GM18511 (cell line): ENCODE measurements at regions not wholly inside any gene's neighbourhood (a gene's known extent, or its start where the extent isn't known, plus 50 kb on each side); places are given as distances from the start of the nearest gene placed in this dataset.
"Not testable (repeated sequence)": the region's sequence is repeated elsewhere in the genome, so short reads cannot be mapped to it uniquely, and the experiment has no call there.

Source experiments
- ATAC-seq: cut with Tn5 transposase; IDR thresholded peaks from one replicate; pipeline ENCODE4 v1.9.1; 2021; ENCODE audit warnings: mild to moderate bottlenecking, moderate library complexity; ENCODE audit not compliant: unreplicated experiment

DNA sequence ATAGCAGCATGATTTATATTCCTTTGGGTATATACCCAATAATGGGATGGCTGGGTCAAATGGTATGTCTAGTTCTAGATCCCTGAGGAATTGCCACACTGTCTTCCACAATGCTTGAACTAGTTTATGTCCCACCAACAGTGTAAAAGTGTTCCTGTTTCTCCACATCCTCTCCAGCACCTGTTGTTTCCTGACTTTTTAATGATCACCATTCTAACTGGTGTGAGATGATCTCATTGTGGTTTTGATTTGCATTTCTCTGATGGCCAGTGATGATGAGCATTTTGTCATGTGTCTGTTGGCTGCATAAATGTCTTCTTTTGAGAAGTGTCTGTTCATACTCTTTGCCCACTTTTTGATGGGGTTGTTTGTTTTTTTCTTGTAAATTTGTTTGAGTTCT is 54.0 kb upstream of the GPR89A start:
- ATAC-seq, result not testable (repeated sequence)

DNA sequence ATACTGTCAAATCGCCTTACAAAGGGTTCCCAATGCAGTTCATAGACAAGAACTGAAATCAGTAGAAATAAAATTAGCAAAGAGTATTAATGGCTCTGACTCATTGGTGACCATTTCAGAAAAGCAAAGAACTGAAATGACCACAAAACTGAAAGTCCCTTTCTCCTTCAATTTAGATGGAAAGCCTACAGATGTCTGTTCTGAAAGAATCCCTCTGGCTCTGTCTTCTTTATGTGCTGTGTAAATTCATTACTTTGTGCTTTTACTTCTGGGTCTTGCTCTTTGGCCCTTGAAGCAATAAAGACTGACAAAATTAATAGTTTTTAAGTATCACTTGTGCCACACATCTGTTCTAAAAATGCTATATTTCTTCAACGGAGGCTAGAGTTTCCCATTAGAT is 62.7 kb upstream of the GPR89A start:
- no peak for ATAC-seq

DNA sequence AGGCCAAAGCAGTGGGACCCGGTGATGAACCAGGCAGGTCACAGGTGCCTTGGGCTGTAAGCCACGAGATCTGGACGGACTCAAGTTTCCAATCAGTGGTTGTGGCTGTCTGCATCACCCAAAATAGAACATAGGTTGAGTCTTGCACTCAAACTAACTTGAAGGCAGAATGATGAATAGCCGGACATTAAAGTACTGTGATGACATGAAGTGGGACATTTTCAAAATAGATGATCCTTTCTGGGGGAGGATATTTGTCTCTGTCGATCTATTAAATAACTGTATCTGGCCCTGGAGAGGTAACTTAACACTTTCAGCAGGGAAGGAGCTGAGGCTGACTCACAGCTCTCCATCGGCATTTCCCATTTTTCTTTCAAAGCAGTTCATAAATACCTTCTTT is 66.1 kb upstream of the GPR89A start:
- not testable (repeated sequence) for ATAC-seq

DNA sequence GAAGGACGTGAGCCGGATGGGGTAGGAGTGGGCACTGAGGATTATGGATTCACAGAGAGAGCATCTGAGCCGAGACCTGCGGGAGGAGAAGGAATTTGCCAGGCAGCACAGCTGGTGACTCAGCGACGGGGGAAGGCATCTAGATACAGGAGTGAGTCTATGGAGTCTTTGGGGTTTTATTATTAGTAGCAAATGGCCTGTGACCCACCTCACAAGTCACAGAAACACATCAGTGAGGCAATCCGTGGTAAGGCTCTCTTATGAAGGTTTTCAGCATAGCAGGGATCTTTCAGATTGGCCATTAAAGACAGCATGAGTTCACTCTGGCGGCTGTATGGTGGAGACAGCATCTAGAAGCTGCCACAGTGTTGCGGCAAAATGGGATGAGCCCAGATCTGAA is 66.5 kb upstream of the GPR89A start:
- not testable (repeated sequence) for ATAC-seq

DNA sequence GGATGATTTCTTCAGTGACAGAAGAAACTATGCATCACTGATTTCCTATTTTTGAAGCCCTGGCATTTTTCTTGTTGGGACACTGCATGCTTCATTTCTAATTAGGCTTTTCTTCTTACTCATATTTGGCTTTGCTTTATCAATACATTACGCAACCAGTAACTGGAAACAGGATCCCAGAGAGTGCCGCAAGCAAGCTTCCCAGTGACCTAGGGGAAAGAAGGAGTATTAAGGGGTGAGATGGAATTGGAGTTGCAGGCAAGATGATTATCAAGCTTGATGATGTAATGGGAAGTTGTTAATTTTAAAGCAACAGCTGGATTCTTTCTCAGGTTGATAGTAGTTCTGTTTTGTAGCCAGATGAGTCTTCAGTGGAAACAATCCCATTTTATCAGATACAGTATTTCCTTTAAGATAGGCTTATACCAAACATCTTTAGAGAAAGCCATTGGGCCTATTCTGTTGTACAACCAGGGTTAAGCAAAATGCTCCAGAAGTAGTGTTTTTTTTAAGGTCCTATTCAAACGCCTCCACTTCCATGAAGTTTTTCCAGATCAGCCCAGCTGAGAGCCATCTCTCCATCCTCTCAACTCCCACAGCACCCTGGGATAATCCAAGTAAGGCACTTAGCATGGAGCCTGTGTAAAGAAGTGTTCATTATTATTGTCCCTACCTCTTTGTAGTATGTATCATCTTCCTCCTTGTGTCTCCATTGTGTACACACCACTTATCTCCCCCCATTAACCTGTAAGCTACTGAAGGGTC is 69.5 kb upstream of the GPR89A start:
- not testable (repeated sequence) for ATAC-seq

DNA sequence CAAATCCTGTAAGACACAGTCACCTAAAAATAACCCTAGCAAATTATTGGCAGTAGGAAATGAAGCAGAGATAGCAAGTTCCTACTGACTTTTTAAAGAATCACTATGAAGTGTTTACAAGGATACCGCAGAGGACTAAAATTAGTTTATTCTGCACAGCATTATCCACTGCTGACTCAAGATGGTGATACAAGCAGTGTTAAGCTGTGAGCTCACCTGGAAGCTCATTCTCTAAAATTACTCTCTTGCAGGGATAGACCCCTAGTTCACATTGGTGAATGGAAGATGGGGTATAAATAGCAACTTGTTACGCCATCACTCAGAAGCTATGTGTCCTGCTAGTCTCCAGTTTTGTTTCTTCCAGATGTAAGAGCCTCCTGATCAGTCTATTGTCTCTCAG is 70.8 kb upstream of the GPR89A start:
- not testable (repeated sequence) for ATAC-seq

DNA sequence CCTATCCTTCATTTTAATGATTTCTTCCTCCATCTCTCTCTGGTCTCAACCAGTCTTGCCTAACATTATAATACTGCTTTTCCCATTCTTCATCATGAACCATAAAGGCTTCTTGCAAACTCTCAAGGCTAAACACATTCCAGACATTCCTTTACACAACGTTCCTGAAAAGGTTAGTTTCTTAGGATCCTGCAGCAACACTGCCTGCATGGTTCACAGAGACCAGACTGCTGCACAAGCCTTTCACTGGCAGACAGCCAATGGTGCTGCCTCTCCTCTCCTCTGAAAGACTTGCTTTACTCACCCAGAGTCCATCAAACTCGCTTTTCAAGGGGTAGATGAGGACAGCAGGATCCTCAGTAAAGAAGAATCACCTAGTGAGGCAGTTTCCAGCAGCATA is 72.3 kb upstream of the GPR89A start:
- ATAC-seq, result not testable (repeated sequence)

DNA sequence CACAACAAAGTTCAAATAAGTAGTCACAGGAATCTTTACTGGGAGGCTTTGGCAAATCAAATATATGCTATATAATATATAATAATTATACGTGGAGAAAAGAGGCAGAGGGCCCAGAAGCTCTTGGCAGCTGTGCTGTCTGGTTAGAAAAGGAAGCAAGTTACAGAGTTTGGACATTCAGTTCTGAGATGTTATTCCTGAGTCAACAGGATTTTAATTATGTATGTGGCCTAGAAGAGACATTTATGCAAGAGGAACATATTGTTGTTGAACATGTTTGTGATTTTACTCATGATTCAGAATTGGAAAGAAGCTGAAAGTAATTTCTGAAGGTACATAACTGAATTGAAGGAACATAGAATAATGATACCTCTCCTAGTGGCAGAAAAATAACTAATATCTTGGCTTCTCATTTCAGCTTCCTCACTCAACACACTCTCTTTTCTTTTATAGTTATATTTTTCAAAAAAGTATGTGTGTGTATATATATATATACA is 79.7 kb upstream of the GPR89A start:
- not testable (repeated sequence) for ATAC-seq

DNA sequence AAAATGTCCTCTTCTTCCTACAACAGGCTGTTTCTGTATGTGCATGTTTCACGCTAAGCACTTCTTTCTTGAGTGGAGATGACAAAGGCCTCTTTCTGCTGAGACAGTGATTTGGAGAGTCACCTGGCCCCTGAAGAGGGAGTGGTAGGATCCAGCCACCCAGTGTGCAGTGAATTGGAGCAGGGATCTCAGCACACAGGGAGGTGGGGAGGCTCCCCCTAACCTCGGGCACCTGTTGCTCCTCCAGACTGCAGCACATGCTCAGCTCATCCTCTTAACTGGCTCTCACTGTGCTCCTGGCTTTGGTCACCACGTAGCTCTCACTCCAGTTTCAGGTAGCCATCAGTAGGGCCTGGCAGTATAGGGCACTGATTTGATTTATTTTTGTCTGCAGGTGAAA is 87.6 kb upstream of the GPR89A start:
- not testable (repeated sequence) for ATAC-seq

DNA sequence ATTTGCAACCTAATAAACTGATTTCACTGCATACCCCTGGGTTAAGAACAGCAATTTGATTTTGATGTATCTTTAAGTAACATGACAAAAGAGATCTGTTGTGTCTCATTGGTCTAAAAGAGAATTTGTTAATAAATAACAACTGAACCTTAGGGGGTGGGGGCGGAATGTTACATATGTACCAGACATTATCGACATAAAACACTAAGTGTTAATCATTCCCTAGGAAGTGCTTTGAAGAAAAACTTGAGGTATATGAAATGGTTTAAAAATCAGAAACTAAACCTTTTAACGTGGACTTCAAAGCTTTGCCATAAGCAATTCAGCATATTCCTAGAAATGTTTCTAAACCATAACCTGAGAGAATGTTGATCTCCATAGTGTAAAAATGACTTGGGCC is 88.5 kb upstream of the GPR89A start:
- not testable (repeated sequence) for ATAC-seq

DNA sequence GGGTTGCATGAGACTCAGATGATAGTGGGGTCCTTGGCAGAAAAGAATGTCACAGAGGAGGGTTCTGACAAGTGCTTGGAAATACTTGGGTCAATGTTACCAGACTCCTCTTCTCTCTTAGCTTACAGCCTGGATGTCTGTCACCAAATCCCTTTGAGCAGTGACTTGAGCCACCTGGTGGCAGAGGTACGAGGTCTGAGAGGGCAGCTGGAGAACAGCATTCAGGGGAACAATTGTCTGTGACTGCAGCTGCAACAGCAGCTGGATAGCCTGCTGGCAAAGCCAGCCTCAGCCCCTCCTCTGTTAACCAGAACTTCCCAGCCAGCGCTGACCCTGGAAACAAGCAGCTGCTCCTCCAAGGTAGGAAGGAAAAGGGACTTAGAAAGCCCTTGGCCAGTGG is 87.6 kb upstream of the NBPF20 start:
- not testable (repeated sequence) for ATAC-seq

DNA sequence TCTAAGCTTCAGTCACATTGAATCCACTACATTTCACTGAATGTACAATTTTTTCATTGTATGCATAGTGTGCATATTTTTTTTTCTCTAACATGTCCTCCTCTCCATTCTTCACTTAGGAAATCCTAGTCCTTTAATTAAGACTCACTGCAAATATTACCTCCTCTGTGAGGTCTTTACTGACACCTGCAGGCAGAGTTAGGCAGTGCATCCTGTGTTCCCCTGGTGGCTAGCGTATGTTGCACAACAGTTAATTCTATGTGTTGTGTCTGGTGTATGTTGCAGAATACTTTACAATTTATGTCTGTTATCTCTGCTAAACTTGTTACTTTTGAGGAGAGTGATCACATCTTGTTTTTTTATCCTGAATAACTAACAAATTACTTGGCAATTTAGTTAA is 82.7 kb upstream of the NBPF20 start:
- peak; percentile 46 for ATAC-seq

DNA sequence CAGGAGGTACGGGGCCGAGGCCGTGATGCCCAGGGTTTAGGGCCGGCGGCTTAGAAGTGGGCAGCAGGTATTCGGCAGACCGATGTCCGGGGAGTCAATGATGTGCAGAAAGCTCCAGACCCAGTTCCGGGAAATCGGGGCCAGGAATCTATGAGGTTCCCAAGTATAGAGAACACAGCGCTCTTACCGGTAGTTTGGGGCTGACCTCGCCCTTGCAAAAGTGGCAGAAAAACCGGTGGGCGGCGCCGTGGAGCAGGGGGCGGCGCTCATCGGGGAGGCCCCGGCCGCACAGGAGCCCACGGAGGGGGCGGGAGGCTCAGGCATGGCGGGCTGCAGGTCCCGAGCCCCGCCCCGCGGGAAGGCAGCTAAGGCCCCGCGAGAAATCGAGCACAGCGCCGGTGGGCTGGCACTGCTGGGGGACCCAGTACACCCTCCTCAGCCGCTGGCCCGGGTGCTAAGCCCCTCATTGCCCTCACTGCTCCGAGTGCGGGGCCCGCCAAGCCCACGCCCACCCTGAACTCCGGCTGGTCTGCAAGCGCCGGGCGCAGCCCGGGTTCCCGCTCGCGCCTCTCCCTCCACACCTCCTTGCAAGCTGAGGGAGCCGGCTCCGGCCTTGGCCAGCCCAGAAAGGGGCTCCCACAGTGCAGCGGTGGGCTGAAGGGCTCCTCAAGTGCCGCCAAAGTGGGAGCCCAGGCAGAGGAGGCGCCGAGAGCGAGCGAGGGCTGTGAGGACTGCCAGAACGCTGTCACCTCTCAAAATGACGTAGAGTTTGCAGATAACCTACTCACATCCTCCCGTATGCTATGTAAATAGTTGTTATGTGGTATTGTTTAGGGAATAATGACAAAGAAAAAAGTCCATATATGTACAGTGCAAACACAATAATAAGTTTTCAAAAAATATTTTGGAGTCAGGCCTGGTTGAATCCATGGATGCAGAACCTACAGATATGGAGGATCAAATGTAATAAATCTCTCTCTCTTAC is 80.6 kb upstream of the NBPF20 start:
- peak; percentile 59 for ATAC-seq

DNA sequence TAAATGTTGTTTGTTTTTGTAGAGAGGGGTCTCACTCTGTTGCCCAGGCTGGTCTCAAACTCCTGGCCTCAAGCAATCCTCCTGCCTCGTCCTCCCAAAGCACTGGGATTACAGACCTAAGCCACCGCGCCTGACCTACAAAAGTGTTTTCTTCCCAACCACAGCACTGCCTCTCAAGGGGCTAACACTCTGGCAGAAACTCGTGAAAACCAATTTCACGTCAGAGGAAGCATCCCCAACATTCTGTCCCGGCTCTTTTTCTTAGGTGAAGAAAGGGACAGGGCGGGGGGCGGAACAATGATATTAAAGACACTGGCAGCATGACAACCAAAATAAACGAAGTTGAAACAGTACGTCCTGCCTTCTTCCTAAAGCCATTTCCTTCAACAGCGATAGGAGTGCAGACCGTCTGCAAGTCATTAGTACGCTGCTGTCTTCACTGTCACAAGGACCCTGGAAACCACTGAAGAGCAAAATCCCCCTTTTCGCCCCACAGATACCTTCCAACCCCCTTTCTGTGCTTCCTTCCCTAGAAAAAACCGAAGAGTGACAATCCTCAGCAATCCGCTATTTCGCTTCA is 79.5 kb upstream of the NBPF20 start:
- not testable (repeated sequence) for ATAC-seq

DNA sequence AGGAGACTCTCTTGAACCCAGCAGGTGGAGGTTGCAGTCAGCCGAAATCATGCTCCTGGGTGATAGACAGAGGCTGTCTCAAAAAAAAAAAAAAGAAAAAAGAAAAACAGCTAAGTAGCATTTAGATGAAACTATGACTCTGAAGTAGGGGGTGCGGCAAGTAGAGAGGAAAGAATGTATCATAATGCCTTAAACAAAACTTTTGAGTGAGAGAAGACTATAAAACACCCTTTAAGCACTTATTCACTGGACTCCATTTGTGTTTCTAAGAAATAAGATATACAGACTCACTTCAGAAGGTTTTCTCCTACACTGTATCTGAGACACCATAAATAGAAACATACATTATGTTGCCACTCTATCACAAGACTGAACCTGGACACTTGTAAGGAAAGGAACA is 78.9 kb upstream of the NBPF20 start:
- ATAC-seq, result not testable (repeated sequence)

DNA sequence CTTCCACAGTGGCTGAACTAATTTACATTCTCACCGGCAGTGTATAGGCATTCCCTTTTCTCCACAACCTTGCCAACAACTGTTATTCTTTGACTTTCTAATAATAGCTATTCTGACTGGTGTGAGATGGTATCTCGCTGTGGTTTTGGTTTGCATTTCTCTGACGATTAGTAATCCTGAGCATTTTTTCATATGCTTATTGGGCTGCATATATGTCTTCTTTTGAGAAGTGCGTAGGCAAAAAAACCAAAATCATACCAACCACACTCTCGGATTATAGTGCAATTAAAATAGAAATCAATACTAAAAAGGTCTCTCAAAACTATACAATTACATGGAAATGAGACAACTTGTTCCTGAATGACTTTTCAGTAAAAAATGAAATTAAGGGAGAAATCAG is 74.8 kb upstream of the NBPF20 start:
- not testable (repeated sequence) for ATAC-seq

DNA sequence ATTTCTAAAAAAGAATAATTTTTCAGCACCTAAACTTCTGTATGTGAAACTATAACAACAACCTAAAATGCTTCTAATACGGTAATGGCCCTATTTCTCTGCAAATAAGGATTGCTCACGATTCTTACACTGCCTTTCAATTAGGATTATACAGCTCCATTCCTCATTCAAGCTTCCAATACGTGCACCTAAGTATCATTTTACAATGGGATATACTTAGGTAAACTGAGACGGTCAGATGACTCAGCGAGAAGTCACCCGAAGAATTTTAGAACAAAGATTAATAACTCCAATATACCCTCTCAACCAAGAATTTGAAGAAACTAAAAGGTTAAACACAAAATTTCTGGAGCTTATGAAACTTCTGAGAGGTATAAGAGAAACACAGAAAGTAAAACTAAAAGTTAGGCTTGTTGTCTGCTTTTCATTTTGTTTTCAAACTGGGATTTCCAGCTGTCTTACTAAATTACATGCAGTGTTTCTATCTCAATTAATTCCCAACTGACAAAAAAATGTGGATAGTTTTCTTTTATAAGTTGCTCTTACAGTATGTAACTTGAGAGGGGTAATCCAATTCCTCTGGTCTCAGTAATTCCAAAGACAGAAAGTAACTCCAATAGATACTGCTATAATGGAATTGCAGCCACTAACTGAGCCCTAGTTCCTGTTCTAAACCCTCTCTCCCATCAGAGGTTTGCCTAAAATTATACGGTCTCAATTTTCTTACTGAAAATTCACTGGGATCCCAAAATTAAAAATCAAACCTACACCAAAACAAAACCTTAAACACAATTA is 69.9 kb upstream of the NBPF20 start:
- not testable (repeated sequence) for ATAC-seq

DNA sequence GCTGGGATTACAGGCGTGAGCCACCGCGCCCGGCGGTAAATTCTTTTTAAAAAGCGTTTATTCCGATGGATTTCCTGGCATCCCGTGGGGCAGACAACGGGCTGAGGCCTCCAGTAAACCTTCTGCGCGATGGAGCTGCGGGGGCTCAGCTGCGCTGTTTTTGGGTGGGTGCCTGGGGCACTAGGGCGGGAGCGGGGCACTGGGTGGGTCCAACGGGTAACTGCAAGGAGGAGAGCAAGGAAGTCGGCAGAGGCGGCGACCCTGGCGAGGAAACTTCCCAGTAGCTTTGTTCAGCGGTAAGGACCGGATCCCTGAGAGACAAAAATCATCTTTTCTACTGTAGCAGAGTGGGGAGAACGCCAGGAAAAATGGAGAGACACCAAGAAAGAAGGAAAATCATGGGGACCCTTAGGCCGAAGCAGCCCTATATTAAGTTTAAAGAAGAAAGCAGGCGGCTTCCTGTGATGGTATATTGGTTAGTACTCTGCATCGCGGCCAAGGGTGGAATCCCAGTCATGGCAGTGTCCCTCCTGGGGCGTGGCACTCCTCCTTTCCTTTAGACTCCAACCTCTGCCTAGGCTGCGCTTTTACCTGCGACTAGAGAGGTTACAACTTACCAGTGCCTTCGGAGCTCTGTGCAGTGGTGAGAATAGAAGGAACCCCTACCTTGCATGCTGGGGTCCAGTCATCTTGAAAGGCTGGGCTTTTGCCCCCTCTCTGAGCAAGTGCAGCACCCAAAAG is 63.0 kb upstream of the NBPF20 start:
- not testable (repeated sequence) for ATAC-seq

DNA sequence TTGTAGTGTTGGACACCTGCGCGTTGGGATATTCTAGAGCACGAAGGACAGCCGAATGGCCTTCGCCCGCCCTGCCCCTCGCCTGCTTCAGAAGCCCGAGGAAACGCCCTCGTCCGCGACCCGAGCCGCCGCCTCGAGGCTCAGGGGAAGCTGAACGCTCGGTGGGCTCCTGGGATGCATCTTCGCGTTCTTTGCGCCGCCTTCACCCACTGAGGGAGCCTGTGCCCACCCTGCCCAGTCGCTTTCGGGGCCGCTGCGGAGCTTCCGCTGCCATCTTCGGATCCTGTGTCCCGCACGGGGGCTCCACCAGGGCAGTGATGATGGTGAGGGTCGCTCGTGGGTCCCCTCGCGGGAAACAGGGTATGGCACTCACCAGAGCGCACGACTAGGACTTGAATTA is 61.8 kb upstream of the NBPF20 start:
- not testable (repeated sequence) for ATAC-seq

DNA sequence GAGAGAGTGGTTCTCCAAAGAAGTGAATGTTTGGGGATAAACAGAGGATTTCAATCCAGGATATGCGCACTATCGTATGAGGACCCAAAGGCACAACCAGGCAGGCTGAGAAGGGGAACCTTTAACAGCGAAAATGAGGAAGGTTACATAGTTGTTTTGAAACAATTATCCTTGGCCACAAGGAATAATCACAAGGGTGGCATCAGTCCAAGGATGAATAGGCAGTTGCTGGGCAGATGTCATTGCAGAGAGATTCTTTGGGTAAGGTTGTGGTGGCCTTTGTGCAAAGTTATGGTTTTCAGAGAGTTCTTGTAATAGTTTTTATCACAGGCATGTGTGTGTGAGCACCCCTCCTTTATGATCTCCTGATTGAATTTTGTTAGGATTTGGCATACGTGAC is 58.9 kb upstream of the NBPF20 start:
- ATAC-seq, result not testable (repeated sequence)
